IPS DF 6.9 (cell line): ENCODE measurements at regions not wholly inside any gene's neighbourhood (a gene's known extent, or its start where the extent isn't known, plus 50 kb on each side); places are given as distances from the start of the nearest gene placed in this dataset.

Experiments
- DNase-seq: peaks from one replicate; pipeline ENCODE4 v3.0.0-alpha.2; 2013; ENCODE audit warnings: low read depth, low spot score
- H3K27ac ChIP-seq: one replicate; pipeline ENCODE4 v1.5.1; 2013; ENCODE audit warnings: low read length, control low read depth
- H3K27me3 ChIP-seq: 2 replicates; pipeline ENCODE4 v1.6.1; 2013; ENCODE audit warnings: mild to moderate bottlenecking, low read length; ENCODE audit not compliant: control insufficient read depth, insufficient read depth
- H3K36me3 ChIP-seq: 2 replicates; pipeline ENCODE4 v1.6.1; 2013; ENCODE audit warnings: low read length; ENCODE audit not compliant: control insufficient read depth, insufficient read depth
- H3K4me1 ChIP-seq: 2 replicates; pipeline ENCODE4 v1.6.1; 2013; ENCODE audit warnings: low read length; ENCODE audit not compliant: control insufficient read depth, insufficient read depth
- H3K4me3 ChIP-seq: 2 replicates; pipeline ENCODE4 v1.5.1; 2013; ENCODE audit warnings: mild to moderate bottlenecking, low read length
- H3K9me3 ChIP-seq: 2 replicates; pipeline ENCODE4 v1.6.1; 2013; ENCODE audit warnings: low read length, inconsistent platforms; ENCODE audit not compliant: control insufficient read depth, insufficient read depth
- WGBS: extraction: QIAGEN DNeasy Blood & Tissue Kit; methylation state at CpG from one replicate; pipeline ENCODE4 v1.1.7; 2013; ENCODE audit warnings: mixed read lengths, missing lambda C conversion rate; ENCODE audit not compliant: insufficient read length, insufficient coverage; 5-methylcytosine and 5-hydroxymethylcytosine counted together

- no CpG with 5 or more reads among the region's 4 CpGs for WGBS
- DNase-seq: no peak
- H3K4me3 ChIP-seq: no peak overlapping the region
Observed at GRCh38 chr14:82830596-82830995, 1296.9 kb upstream of the SEL1L start.

GRCh38 chr14:82836256-82836950 is 1302.8 kb upstream of the SEL1L start:
- no CpG with 5 or more reads among the region's 5 CpGs for WGBS
- H3K27me3 ChIP-seq: no peaks in the 10 kb centered on the region
- H3K4me3 ChIP-seq: no peak overlapping the region
- H3K9me3 ChIP-seq: no peaks in the 10 kb centered on the region
- no peaks in the 10 kb centered on the region for H3K4me1 ChIP-seq
- no peak for DNase-seq
- no peak overlapping the region for H3K27ac ChIP-seq
- H3K36me3 ChIP-seq: no peaks in the 10 kb centered on the region

More at GRCh38 chr14:82830596-82830995, 1296.9 kb upstream of the SEL1L start:
- Histone ChIP-seq H3K36me3 (no peaks in the 10 kb centered on the region), H3K27ac (no peak overlapping the region), H3K27me3 (no peaks in the 10 kb centered on the region), H3K4me1 (no peaks in the 10 kb centered on the region), H3K9me3 (no peaks in the 10 kb centered on the region)

- Histone ChIP-seq H3K9me3 (no peaks in the 10 kb centered on the region), H3K36me3 (no peaks in the 10 kb centered on the region), H3K27me3 (no peaks in the 10 kb centered on the region), H3K27ac (no peak overlapping the region), H3K4me3 (no peak overlapping the region), H3K4me1 (no peaks in the 10 kb centered on the region)
- DNase-seq: no peak
- no CpG with 5 or more reads among the region's 3 CpGs for WGBS
Observed at GRCh38 chr14:82837611-82838140, 1304.0 kb upstream of the SEL1L start.

GRCh38 chr14:82850576-82850975 is 1316.9 kb upstream of the SEL1L start:
- Histone ChIP-seq H3K27ac (no peak overlapping the region), H3K4me3 (no peak overlapping the region), H3K36me3 (no peaks in the 10 kb centered on the region), H3K27me3 (no peaks in the 10 kb centered on the region), H3K4me1 (no peaks in the 10 kb centered on the region), H3K9me3 (no peaks in the 10 kb centered on the region)
- DNase-seq: no peak
- no CpG with 5 or more reads among the region's 3 CpGs for WGBS

- Histone ChIP-seq H3K4me3 (no peak overlapping the region), H3K4me1 (no peaks in the 10 kb centered on the region), H3K36me3 (no peaks in the 10 kb centered on the region), H3K9me3 (no peaks in the 10 kb centered on the region), H3K27me3 (no peaks in the 10 kb centered on the region), H3K27ac (no peak overlapping the region)
- no peak for DNase-seq
- no CpG with 5 or more reads among the region's 4 CpGs for WGBS
Observed at GRCh38 chr14:82854131-82854530, 1320.5 kb upstream of the SEL1L start.

GRCh38 chr14:82854901-82855300 is 1321.2 kb upstream of the SEL1L start:
- Histone ChIP-seq H3K9me3 (no peaks in the 10 kb centered on the region), H3K4me1 (no peaks in the 10 kb centered on the region), H3K36me3 (no peaks in the 10 kb centered on the region), H3K4me3 (no peak overlapping the region), H3K27me3 (no peaks in the 10 kb centered on the region), H3K27ac (no peak overlapping the region)
- no CpG with 5 or more reads among the region's 1 CpG for WGBS
- no peak for DNase-seq

- Histone ChIP-seq H3K36me3 (no peaks in the 10 kb centered on the region), H3K4me3 (no peak overlapping the region), H3K27me3 (no peaks in the 10 kb centered on the region), H3K4me1 (no peaks in the 10 kb centered on the region), H3K27ac (no peak overlapping the region), H3K9me3 (no peaks in the 10 kb centered on the region)
- no peak for DNase-seq
- WGBS: no CpG with 5 or more reads among the region's 3 CpGs
Observed at GRCh38 chr14:82855912-82856391, 1322.3 kb upstream of the SEL1L start.

- Histone ChIP-seq H3K27me3 (no peaks in the 10 kb centered on the region), H3K4me1 (no peaks in the 10 kb centered on the region), H3K36me3 (no peaks in the 10 kb centered on the region), H3K9me3 (no peaks in the 10 kb centered on the region), H3K4me3 (no peak overlapping the region), H3K27ac (no peak overlapping the region)
- no peak for DNase-seq
- WGBS: no CpG with 5 or more reads among the region's 5 CpGs
Observed at GRCh38 chr14:82861313-82861712, 1327.7 kb upstream of the SEL1L start.

- no CpG with 5 or more reads among the region's 8 CpGs for WGBS
- H3K4me3 ChIP-seq: no peak overlapping the region
- H3K4me1 ChIP-seq: no peaks in the 10 kb centered on the region
- H3K27ac ChIP-seq: no peak overlapping the region
- no peaks in the 10 kb centered on the region for H3K27me3 ChIP-seq
- no peaks in the 10 kb centered on the region for H3K9me3 ChIP-seq
- H3K36me3 ChIP-seq: no peaks in the 10 kb centered on the region
- no peak for DNase-seq
Observed at GRCh38 chr14:82872494-82872893, 1338.8 kb upstream of the SEL1L start.

- H3K36me3 ChIP-seq: no peaks in the 10 kb centered on the region
- no peaks in the 10 kb centered on the region for H3K27me3 ChIP-seq
- DNase-seq: no peak
- H3K9me3 ChIP-seq: no peaks in the 10 kb centered on the region
- WGBS: no CpG with 5 or more reads among the region's 3 CpGs
- no peak overlapping the region for H3K4me3 ChIP-seq
- H3K27ac ChIP-seq: no peak overlapping the region
- H3K4me1 ChIP-seq: no peaks in the 10 kb centered on the region
Observed at GRCh38 chr14:82878951-82879350, 1345.3 kb upstream of the SEL1L start.
